IPS DF 6.9 (cell line): ENCODE measurements at regions not wholly inside any gene's neighbourhood (a gene's known extent, or its start where the extent isn't known, plus 50 kb on each side); places are given as distances from the start of the nearest gene placed in this dataset.

Experiments
- DNase-seq: peaks from one replicate; pipeline ENCODE4 v3.0.0-alpha.2; 2013; ENCODE audit warnings: low read depth, low spot score
- H3K27ac ChIP-seq: one replicate; pipeline ENCODE4 v1.5.1; 2013; ENCODE audit warnings: low read length, control low read depth
- H3K27me3 ChIP-seq: 2 replicates; pipeline ENCODE4 v1.6.1; 2013; ENCODE audit warnings: mild to moderate bottlenecking, low read length; ENCODE audit not compliant: control insufficient read depth, insufficient read depth
- H3K36me3 ChIP-seq: 2 replicates; pipeline ENCODE4 v1.6.1; 2013; ENCODE audit warnings: low read length; ENCODE audit not compliant: control insufficient read depth, insufficient read depth
- H3K4me1 ChIP-seq: 2 replicates; pipeline ENCODE4 v1.6.1; 2013; ENCODE audit warnings: low read length; ENCODE audit not compliant: control insufficient read depth, insufficient read depth
- H3K4me3 ChIP-seq: 2 replicates; pipeline ENCODE4 v1.5.1; 2013; ENCODE audit warnings: mild to moderate bottlenecking, low read length
- H3K9me3 ChIP-seq: 2 replicates; pipeline ENCODE4 v1.6.1; 2013; ENCODE audit warnings: low read length, inconsistent platforms; ENCODE audit not compliant: control insufficient read depth, insufficient read depth
- WGBS: extraction: QIAGEN DNeasy Blood & Tissue Kit; methylation state at CpG from one replicate; pipeline ENCODE4 v1.1.7; 2013; ENCODE audit warnings: mixed read lengths, missing lambda C conversion rate; ENCODE audit not compliant: insufficient read length, insufficient coverage; 5-methylcytosine and 5-hydroxymethylcytosine counted together

DNA sequence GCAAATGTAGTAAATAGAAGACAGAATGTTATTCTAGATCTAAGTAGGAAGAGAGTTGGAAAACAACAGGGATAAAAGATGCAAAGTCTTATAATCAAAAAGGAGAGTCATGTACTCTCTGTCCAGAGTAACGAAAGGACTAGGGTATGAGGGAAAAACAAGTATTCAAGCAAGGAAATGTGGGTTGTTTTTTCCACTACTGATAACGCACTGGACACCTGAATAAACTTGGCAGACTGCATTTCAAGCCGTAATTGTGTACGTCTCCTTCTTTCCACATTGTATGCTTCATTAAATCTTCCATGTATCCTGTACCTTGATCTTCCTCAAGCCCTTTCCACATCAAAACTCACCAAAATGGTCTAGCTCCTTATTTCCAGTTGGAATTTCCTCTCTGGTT lies 420.6 kb downstream of the ZEB2 start:
- DNase-seq = no peak
- Histone ChIP-seq H3K4me3 (no peak overlapping the region), H3K36me3 (no peaks in the 10 kb centered on the region), H3K9me3 (peaks cover 2% of the 10 kb centered on the region; the same call in 1 of the 2 replicates), H3K4me1 (no peaks in the 10 kb centered on the region), H3K27ac (no peak overlapping the region), H3K27me3 (no peaks in the 10 kb centered on the region)
- no CpG with 5 or more reads among the region's 4 CpGs for WGBS

DNA sequence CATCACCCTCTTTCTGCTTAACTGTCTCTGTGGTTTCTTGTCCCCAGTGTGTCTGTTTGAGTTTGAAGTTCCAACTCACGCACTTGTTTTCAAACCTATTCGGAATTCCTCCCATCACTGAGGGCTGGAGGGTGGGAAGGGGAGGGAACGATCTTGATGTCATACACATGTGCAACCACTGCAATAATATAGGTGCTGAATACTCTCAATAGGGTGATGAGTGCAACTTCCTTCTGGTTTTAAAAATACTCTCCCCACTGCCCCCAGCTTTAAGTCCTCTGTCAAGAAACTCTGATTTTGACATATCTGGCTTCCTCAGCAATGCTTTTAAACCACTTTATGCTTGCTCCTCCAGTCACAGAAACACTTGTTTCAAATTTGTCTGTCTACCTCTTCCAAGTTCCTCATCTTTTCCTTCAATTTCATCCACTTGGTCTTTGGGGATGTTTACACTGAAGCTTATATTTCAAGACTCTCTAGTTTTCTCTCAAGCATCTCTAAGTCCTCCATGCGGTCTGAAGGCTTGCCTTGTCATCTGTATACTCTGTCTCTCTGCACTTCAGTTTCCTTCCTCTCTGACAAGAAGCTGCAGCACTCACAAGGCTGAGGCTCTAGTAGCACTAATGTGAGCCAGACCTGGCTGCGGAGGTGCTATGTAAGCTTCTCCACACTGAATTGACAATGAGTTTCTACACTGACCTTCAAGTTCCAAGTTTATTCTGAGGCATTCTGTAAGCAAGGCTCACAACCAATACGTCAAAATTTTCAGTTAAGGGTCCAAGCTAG lies 422.3 kb downstream of the ZEB2 start:
- no CpG with 5 or more reads among the region's 6 CpGs for WGBS
- DNase-seq = no peak

DNA sequence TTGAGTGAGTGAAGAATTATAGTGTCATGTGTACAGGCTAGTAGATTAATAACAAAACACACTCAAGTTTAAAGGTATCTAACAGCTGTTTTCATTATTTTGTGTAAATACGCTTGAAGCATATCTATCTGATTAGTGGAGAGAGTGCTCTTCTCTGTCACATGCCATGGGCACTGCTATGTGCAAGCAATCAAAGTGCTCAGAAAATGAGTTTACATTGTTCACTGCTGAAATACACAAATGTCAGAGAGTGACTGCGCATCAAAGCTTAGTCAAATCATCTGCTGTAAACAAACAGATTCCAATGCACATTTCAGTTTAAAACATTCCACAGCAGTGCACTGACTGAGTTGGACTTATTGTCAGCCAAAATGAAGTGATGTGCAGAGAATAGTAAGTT lies 423.4 kb downstream of the ZEB2 start:
- no peak for DNase-seq
- no peak overlapping the region for H3K4me3 ChIP-seq
- H3K27me3 ChIP-seq = no peaks in the 10 kb centered on the region
- H3K27ac ChIP-seq = no peak overlapping the region
- H3K9me3 ChIP-seq = no peaks in the 10 kb centered on the region
- H3K4me1 ChIP-seq = no peaks in the 10 kb centered on the region
- no CpG with 5 or more reads among the region's 2 CpGs for WGBS
- no peaks in the 10 kb centered on the region for H3K36me3 ChIP-seq

More for the DNA sequence above, 422.3 kb downstream of the ZEB2 start:
- Histone ChIP-seq H3K36me3 (no peaks in the 10 kb centered on the region), H3K27ac (no peak overlapping the region), H3K4me3 (no peak overlapping the region), H3K27me3 (no peaks in the 10 kb centered on the region), H3K9me3 (no peaks in the 10 kb centered on the region), H3K4me1 (no peaks in the 10 kb centered on the region)

DNA sequence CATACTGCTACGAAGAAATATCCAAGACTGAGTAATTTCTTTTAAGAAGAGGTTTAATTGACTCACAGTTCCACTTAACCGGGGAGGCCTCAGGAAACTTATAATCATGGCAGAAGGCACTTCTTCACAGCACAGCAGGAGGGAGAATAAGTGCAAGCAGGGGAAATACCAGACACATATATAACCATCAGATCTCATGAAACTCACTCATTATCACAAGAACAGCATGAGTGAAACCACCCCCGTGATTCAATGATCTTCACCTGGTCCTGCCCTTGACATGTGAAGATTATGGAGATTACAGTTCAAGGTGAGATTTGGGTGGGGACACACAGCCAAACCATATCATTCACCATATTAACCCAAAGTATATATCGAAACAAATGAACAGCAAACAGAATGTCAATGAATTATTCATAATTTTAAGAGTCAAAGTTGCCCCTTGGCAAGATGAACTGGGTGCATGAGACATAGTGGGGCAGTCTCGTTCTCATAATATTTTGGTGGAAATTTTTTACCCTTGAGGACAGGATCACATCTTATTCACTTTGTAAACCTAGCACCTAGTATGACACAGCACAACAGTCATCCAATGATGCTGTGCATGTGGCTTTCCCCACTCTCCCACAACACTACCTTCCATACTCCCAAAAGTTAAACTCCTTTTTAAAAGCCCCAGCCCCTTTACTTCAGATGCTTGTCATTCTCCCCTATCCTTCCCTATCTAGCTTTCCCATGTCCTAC lies 425.3 kb downstream of the ZEB2 start:
- no peak for DNase-seq
- H3K4me1 ChIP-seq = no peaks in the 10 kb centered on the region
- H3K27me3 ChIP-seq = no peaks in the 10 kb centered on the region
- no CpG with 5 or more reads among the region's 5 CpGs for WGBS
- H3K4me3 ChIP-seq = no peak overlapping the region
- no peaks in the 10 kb centered on the region for H3K9me3 ChIP-seq
- no peaks in the 10 kb centered on the region for H3K36me3 ChIP-seq
- no peak overlapping the region for H3K27ac ChIP-seq

DNA sequence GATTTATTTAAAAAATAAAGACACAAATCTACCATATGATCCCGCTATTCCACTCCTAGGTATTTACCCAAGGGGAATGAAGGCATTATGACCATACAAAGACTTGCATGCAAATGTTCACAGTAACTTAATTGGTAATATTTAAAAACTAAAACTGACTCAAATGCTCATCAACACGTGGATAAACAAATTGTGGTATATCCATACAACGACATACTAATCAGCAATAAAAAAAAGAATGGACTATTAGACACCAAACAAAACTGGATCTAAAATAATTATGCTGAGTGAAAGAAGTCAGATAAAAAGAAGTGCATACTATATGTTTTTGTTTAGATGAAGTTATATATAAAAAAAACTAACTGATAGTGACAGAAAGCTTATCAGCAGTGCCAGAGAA lies 428.3 kb downstream of the ZEB2 start:
- no CpG with 5 or more reads among the region's 3 CpGs for WGBS
- DNase-seq = no peak
- no peaks in the 10 kb centered on the region for H3K4me1 ChIP-seq
- no peaks in the 10 kb centered on the region for H3K9me3 ChIP-seq
- H3K27ac ChIP-seq = no peak overlapping the region
- no peak overlapping the region for H3K4me3 ChIP-seq
- H3K36me3 ChIP-seq = no peaks in the 10 kb centered on the region
- no peaks in the 10 kb centered on the region for H3K27me3 ChIP-seq

DNA sequence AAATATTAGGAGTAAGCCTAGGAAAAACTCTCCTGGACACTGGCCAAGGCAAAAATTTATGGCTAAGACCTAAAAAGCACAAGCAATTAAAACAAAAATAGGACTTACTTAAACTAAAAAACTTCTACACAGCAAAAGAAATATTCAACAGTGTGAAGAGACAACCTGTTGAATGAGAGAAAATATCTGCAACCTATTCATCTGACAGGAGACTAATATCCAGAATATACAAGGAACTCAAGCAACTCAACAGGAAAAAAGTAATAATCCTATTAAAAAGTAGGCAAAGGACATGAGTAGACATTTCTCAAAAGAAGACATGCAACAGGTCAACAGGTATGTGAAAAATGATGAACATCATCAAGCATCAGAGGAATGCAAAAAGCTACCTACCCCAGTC lies 431.1 kb downstream of the ZEB2 start:
- Histone ChIP-seq H3K4me1 (no peaks in the 10 kb centered on the region), H3K27me3 (no peaks in the 10 kb centered on the region), H3K36me3 (no peaks in the 10 kb centered on the region), H3K27ac (no peak overlapping the region), H3K9me3 (no peaks in the 10 kb centered on the region), H3K4me3 (no peak overlapping the region)
- DNase-seq = no peak

DNA sequence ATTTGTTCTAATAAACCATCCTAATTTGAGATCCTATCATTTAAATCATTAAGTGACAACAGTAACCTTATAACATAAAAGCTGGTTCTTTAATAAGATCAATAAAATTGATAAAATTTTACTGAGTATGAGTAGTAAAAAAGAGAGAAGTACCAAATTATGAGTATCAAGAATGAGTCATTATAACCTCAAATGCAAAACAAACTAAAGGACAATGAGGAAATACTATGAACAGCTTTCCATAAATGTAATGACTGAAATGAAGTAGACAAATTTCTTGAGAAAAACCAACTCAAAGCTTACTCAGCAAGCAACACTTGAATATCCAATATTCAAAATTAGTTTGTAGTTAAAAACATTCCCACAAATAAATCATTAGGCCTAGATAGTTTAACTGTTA lies 433.0 kb downstream of the ZEB2 start:
- Histone ChIP-seq H3K4me1 (no peaks in the 10 kb centered on the region), H3K4me3 (no peak overlapping the region), H3K9me3 (no peaks in the 10 kb centered on the region), H3K27ac (no peak overlapping the region), H3K36me3 (no peaks in the 10 kb centered on the region), H3K27me3 (no peaks in the 10 kb centered on the region)
- DNase-seq = no peak

DNA sequence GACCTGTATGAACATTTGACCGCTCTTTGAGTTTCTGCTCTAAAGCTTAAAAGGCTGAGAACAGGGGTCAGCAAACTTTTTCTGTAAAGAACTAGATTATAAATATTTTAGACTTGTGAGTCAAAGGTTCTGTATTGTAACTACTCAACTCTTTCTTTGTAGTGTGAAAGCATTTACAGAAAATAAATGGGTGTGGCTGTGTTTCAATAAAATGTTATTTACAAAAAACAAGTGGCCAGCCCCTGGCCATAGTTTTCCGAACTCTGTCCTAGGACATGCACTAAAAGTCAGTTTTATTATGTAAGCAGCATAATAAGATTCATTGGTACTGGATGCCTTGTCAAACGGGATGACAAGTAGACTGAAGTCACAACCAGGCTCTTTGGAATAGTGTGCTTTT lies 434.9 kb downstream of the ZEB2 start:
- DNase-seq = no peak
- WGBS = no CpG with 5 or more reads among the region's 3 CpGs
- no peaks in the 10 kb centered on the region for H3K36me3 ChIP-seq
- no peaks in the 10 kb centered on the region for H3K4me1 ChIP-seq
- H3K27me3 ChIP-seq = no peaks in the 10 kb centered on the region
- no peak overlapping the region for H3K27ac ChIP-seq
- no peaks in the 10 kb centered on the region for H3K9me3 ChIP-seq
- H3K4me3 ChIP-seq = no peak overlapping the region

DNA sequence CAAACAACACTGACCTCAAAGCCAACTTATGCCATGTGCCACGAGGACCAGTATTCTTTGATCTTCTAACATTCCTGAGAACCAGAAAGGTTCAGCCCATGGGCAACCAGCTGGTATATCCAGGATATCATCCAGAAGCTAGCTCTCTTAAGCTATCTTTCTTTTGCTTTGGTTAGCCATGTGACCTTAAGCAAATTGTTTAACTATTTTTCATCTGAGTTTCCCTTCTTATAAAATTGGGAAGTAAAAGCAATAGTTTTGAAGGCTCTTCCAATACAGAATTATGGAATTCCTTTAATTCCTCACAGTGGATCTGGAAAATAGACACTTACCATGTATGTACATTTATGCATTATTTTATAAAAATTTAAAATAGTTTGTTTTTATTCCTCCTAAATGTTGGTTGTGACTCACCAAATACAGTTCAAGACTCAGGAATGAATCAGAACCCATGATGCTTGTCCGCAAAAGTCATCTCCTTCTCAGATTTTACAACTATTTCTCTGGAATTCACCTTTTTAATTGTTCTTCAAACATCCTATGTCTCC lies 435.7 kb downstream of the ZEB2 start:
- H3K27ac ChIP-seq = no peak overlapping the region
- H3K27me3 ChIP-seq = no peaks in the 10 kb centered on the region
- no peak for DNase-seq
- no CpG with 5 or more reads among the region's 2 CpGs for WGBS
- no peak overlapping the region for H3K4me3 ChIP-seq
- H3K9me3 ChIP-seq = no peaks in the 10 kb centered on the region
- H3K4me1 ChIP-seq = no peaks in the 10 kb centered on the region
- H3K36me3 ChIP-seq = no peaks in the 10 kb centered on the region

DNA sequence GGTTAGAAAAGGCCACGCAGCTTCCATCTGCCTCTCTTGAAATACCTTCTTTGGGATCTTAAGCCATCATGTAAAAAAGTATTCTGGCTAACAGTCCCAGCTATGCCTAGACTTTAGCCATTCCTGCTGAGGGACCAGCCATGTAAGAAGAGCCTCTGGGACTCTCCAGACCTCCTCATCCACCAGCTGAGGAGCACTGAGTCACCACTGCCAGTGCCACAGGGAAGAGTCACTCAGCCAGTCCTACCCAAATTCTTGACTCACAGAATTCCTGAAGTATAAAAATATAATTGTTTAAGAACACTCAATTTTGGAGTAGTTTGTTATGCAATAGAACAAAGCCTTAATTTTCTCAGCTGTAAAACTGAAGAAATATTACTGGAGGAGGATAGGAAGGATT lies 436.7 kb downstream of the ZEB2 start:
- Histone ChIP-seq H3K4me1 (no peaks in the 10 kb centered on the region), H3K27ac (no peak overlapping the region), H3K4me3 (no peak overlapping the region), H3K36me3 (no peaks in the 10 kb centered on the region), H3K9me3 (no peaks in the 10 kb centered on the region), H3K27me3 (no peaks in the 10 kb centered on the region)
- WGBS = no CpG with 5 or more reads among the region's 1 CpG
- no peak for DNase-seq
